Activated CD4-positive, alpha-beta T cell treated with anti-CD3 and anti-CD28 coated beads, Interleukin-2, Interleukin-6, amounts not matched to agents 100 ng/mL and 50 ng/mL, durations not matched to agents 16 hours and 8 hours (primary cell): ENCODE measurements at regions not wholly inside any gene's neighbourhood (a gene's known extent, or its start where the extent isn't known, plus 50 kb on each side); places are given as distances from the start of the nearest gene placed in this dataset.
A peak's percentile ranks its signal among the peaks of the same experiment; 100 is the strongest.
"Not testable (repeated sequence)": the region's sequence is repeated elsewhere in the genome, so short reads cannot be mapped to it uniquely, and the experiment has no call there.

ENCODE experiments used
- DNase-seq: peaks from one replicate; pipeline ENCODE4 v3.0.0-alpha.2; 2020

- DNase-seq: no peak
Measured at GRCh38 chr16:17018585-17018939, 452.2 kb downstream of the XYLT1 start.

GRCh38 chr16:17019366-17019765 is 451.4 kb downstream of the XYLT1 start:
- no peak for DNase-seq

DNA sequence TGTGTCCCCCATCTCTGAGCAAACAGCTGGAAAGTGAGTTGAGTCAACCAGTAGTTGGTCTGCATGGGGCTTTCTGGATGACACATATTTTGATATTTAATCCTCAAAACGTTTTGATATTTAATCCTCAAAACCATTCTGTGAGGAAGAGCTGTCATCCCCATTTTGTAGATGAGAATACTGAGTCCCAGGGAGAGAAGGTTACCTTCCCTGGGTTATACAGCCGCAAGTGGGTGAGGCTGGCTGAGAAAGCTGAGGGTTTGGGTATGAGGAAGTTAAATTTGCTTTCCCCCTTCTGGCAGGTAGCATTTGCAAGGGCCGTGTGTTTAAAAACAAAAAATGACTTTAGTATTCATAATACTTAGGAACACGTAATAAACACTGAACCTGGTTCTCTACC is 447.2 kb downstream of the XYLT1 start:
- no peak for DNase-seq

DNA sequence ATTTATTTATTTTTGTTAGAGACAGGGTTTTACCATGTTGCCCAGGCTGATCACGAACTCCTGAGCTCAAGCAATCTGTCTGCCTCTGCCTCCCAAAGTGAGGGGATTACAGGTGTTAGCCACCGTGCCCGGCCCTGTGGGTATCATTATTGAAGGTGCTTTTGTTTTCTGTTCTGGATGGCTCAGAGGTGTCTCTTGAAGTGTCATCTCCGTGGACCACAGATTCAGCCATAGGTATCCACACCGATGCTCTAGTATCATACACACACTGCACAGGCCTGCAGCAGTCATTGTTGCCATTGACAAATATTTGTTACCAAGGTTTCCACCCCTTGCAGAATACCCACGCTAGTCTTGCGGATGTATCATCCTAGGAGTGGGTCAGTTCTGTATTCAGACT is 446.2 kb downstream of the XYLT1 start:
- no peak for DNase-seq

GRCh38 chr16:17026600-17027242 is 444.0 kb downstream of the XYLT1 start:
- peak; percentile 62 for DNase-seq

- DNase-seq: no peak
Measured at GRCh38 chr16:17027488-17028129, 443.2 kb downstream of the XYLT1 start.

DNA sequence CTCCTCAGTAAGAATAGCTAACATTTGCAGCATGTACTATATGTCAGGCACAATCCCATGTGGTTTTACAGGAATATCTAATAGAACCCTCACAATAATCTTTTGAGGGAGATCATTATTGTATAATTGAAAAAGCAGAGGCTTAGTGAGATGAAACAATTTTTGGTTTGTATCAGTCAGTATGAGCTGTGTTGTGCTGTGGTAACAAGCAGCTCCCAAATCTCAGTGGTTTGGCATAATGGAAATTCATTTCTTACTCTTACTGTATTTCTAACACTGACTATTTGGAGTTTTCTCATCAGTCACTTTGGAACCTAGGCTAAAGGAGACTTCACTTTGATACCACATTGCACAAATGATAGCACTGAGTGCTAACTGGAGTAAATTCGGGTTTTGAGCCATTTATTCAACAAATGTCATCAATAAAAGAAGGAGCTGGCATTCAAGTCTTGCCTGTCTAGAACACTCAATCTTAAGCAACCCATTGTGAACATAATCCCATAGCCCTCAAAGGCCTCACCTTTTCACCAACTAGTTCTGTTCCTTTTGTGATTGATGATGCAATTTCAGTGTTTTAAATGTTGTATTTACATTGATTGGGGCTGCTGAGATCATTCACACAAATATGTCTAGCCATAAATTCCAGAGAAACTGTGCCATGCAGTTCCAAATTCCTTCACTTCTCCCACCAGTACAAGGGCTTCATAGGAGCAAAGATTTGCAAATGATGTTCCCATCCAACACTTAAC is 441.0 kb downstream of the XYLT1 start:
- DNase-seq: no peak

GRCh38 chr16:17031484-17032268 is 439.1 kb downstream of the XYLT1 start:
- no peak for DNase-seq

DNA sequence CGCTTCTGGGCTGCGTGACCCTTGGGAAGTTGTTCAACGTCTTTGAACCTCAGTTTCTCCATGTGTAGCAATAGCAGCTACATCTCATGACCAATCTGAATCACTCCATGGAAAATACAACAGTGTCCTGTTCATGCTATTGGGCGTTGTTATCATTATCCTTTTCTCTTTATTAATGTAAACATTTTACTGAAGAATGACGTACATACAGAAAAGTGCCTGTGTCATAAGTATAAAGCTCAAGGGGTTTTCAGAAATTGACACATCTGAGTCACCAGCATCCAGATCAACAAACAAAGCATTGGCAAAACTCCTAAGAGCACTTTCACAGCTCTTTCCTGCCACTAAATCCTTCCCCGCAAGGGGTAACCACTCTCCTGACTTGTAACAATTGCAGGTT is 438.4 kb downstream of the XYLT1 start:
- no peak for DNase-seq

GRCh38 chr16:17034477-17035252 is 436.1 kb downstream of the XYLT1 start:
- DNase-seq: no peak

GRCh38 chr16:17037499-17037898 is 433.3 kb downstream of the XYLT1 start:
- DNase-seq: no peak

DNA sequence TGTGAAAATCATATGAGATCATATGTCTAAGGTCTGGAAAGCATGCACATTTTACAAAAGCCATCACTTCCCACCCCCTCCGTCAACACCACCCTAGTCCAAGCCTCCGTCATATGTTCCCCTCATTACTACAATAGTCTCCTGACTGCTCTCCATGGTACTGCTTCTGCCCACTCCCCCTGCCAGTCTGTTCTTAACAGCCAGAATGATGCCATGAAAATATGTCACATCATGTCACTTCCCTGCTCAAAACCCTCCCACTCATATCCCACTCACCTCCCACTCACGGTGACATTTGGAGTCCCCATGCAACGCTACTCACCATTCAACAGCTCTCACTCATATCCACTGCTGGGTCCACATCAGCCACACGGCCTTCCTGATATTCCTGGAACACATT is 432.3 kb downstream of the XYLT1 start:
- no peak for DNase-seq

DNA sequence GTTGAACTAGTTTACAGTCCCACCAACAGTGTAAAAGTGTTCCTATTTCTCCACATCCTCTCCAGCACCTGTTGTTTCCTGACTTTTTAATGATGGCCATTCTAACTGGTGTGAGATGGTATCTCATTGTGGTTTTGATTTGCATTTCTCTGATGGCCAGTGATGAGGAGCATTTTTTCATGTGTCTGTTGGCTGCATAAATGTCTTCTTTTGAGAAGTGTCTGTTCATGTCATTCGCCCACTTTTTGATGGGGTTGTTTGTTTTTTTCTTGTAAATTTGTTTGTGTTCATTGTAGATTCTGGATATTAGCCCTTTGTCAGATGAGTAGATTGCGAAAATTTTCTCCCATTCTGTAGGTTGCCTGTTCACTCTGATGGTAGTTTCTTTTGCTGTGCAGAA is 421.7 kb downstream of the XYLT1 start:
- DNase-seq: not testable (repeated sequence)

DNA sequence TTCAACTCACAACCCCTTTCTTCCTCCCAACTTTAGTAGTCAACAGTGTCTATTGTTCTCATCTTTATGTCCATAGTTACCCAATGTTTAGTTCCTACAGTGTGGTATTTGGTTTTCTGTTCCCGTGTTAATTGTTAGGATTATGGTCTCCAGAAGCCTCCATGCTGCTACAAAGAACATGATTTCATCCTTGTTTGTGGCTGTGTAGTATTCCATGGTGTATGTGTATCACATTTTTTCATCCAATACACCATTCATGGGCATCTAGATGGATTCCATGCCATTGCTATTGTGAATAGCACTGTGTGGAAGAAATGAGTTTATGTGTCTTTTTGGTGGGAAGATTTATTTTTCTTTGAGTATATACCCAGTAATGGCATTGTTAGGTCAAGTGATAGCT is 420.3 kb downstream of the XYLT1 start:
- no peak for DNase-seq
